Liver (tissue), 3 donors: ENCODE measurements at regions not wholly inside any gene's neighbourhood (a gene's known extent, or its start where the extent isn't known, plus 50 kb on each side); places are given as distances from the start of the nearest gene placed in this dataset.

Experiments
- CTCF ChIP-seq: fragments of 150-350 bp; IDR thresholded peaks from 2 replicates; pipeline ENCODE4 v1.5.1; 2017; ENCODE audit warnings: improper control_type of control experiment, low read depth, low read length; ENCODE audit not compliant: missing input control
- EGR1 ChIP-seq, 2 donors: IDR thresholded peaks; 2 replicates each; pipeline ENCODE4 v1.6.1; 2016 to 2018; ENCODE audit warnings: antibody characterized with exemption in 2 of 2, low read depth in 2 of 2
- FOXA1 ChIP-seq: IDR thresholded peaks from 2 replicates; pipeline ENCODE4 v1.6.1; 2016; ENCODE audit warnings: antibody characterized with exemption
- GABPA ChIP-seq, 2 donors: IDR thresholded peaks in 1 of 2; conservative IDR thresholded peaks in 1 of 2; 2 replicates each; pipeline ENCODE4 v1.6.1; 2016; ENCODE audit warnings: antibody characterized with exemption in 2 of 2, mild to moderate bottlenecking in 1 of 2, moderate library complexity in 1 of 2
- MAX ChIP-seq: IDR thresholded peaks from 2 replicates; pipeline ENCODE4 v1.6.1; 2016; ENCODE audit warnings: antibody characterized with exemption
- REST ChIP-seq: IDR thresholded peaks from 2 replicates; pipeline ENCODE4 v1.6.1; 2016; ENCODE audit warnings: antibody characterized with exemption, mild to moderate bottlenecking
- RXRA ChIP-seq, 2 donors: IDR thresholded peaks; 2 replicates each; pipeline ENCODE4 v1.6.1; 2017 to 2018; ENCODE audit warnings: antibody characterized with exemption in 2 of 2, mild to moderate bottlenecking in 1 of 2
- SP1 ChIP-seq: IDR thresholded peaks from 2 replicates; pipeline ENCODE4 v1.6.1; 2018; ENCODE audit warnings: antibody characterized with exemption, mild to moderate bottlenecking
- TAF1 ChIP-seq: conservative IDR thresholded peaks from 2 replicates; pipeline ENCODE4 v1.6.1; 2016; ENCODE audit warnings: antibody characterized with exemption, mild to moderate bottlenecking
- YY1 ChIP-seq: IDR thresholded peaks from 2 replicates; pipeline ENCODE4 v1.6.1; 2016; ENCODE audit warnings: antibody characterized with exemption, mild to moderate bottlenecking
- ZBTB33 ChIP-seq: IDR thresholded peaks from 2 replicates; pipeline ENCODE4 v1.6.1; 2016; ENCODE audit warnings: antibody characterized with exemption
- TF ChIP-seq, protein P1 (sequence below): IDR thresholded peaks from 2 replicates; pipeline ENCODE4 v1.6.1; 2016; ENCODE audit warnings: antibody characterized with exemption
- donor health status: healthy.
- donor health status: healthy.

DNA sequence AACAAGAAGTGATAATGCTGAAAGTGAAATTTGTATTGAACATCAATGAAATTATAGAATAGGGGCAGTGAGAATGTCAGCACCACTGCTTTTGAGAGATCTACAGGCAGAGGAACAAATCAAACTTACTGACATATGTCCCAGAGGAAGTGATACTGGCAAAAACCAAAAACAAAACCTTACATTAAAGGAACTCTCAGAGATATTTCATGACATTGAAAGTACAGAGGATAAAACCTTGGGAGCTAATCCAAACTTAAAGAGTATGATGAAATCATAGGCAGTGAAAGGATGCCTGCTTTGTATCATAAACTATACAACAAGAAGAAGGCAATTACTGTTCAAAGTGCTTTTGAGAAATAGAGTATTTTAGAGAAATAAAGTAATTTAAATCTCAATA is 90.4 kb upstream of the SV2C start:
- no peak for TF ChIP-seq CTCF
- no peak for TF ChIP-seq ZBTB33
- TF ChIP-seq YY1 = no peak
- no peak for TF ChIP-seq TAF1
- TF ChIP-seq, protein P1, sequence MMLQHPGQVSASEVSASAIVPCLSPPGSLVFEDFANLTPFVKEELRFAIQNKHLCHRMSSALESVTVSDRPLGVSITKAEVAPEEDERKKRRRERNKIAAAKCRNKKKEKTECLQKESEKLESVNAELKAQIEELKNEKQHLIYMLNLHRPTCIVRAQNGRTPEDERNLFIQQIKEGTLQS = no peak
- no peak for TF ChIP-seq SP1
- TF ChIP-seq MAX = no peak
- TF ChIP-seq REST = no peak
- no peak for TF ChIP-seq EGR1 (IDR thresholded peaks at IDR 0.05; ENCODE audit: low read depth in 2 of 2)
- no peak for TF ChIP-seq RXRA (IDR thresholded peaks at IDR 0.05)
- TF ChIP-seq GABPA (IDR thresholded peaks at IDR 0.05 in 1 of 2, conservative IDR thresholded peaks at IDR 0.05 in 1 of 2) = no peak
- TF ChIP-seq FOXA1 = no peak
